H1 (cell line): ENCODE measurements at regions not wholly inside any gene's neighbourhood (a gene's known extent, or its start where the extent isn't known, plus 50 kb on each side); places are given as distances from the start of the nearest gene placed in this dataset.

Source experiments
- CBX8 ChIP-seq: fragments of 300-800, 300-1000 bp; sonication (generic); IDR thresholded peaks from 2 replicates; pipeline ENCODE4 v1.7.1; 2016; ENCODE audit warnings: low read depth, low read length, borderline replicate concordance
- FOSL1 ChIP-seq: IDR thresholded peaks from 2 replicates; pipeline ENCODE4 v1.6.1; 2011; ENCODE audit warnings: mild to moderate bottlenecking, low read depth, low read length, moderate library complexity; ENCODE audit not compliant: insufficient read depth
- HDAC2 ChIP-seq, 2 experiments: fragments of 300-600 bp in 1 of 2; sonication (generic) in 1 of 2; IDR thresholded peaks; 2 replicates each; pipeline ENCODE4 v1.6.1; 2011 to 2012; ENCODE audit warnings: low read depth in 2 of 2, low read length in 2 of 2, mild to moderate bottlenecking in 2 of 2, moderate library complexity in 2 of 2, borderline replicate concordance in 1 of 2, inconsistent platforms in 1 of 2
- NANOG ChIP-seq: IDR thresholded peaks from 2 replicates; pipeline ENCODE4 v1.6.1; 2011; ENCODE audit warnings: low read length, low read depth, mild to moderate bottlenecking, inconsistent platforms; ENCODE audit not compliant: insufficient read depth, poor library complexity, severe bottlenecking
- PHF8 ChIP-seq: fragments of 200-600 bp; sonication (generic); conservative IDR thresholded peaks from 2 replicates; pipeline ENCODE4 v1.7.1; 2012; ENCODE audit warnings: low read depth, mild to moderate bottlenecking, inconsistent platforms, low read length, moderate library complexity
- POU5F1 ChIP-seq: IDR thresholded peaks from 2 replicates; pipeline ENCODE4 v1.6.1; 2011; ENCODE audit warnings: low read depth, mild to moderate bottlenecking, low read length, moderate library complexity
- SP1 ChIP-seq: IDR thresholded peaks from 2 replicates; pipeline ENCODE4 v1.6.1; 2011; ENCODE audit warnings: low read depth, low read length
- TF ChIP-seq, protein P1 (sequence below): IDR thresholded peaks from 2 replicates; pipeline ENCODE4 v1.6.1; 2011; ENCODE audit warnings: low read length, improper control_type of control experiment

DNA sequence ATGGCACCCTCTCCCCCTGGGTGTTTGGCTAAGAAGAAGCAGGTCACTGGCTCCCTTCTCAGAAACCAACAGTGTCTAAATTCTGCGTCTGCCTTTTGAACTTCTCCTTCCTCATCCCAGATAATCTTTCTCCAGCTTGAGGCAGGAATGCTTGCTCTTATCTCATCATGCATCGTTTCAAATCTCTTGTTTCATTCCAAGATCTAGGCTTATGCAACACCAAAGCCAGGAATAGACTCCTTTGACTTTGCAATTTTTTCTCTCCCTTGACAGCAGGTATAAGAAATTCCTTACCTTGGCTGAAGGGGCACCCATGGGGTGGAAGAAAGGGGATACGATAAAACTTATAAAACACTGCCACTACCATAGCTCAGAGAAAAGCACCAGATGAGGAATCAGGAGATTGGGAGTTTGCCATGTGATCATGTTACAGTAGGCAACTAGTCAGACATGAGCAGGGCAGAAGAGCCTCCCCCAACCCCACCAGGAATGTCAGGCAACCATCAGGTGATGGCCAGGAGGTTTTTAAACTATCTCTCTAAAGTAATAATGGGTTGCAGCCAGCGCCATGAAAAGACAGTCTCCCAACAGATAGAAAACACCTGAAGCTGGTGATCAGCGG is 498.9 kb downstream of the KLF12 start (continued):
- TF ChIP-seq, protein P1, sequence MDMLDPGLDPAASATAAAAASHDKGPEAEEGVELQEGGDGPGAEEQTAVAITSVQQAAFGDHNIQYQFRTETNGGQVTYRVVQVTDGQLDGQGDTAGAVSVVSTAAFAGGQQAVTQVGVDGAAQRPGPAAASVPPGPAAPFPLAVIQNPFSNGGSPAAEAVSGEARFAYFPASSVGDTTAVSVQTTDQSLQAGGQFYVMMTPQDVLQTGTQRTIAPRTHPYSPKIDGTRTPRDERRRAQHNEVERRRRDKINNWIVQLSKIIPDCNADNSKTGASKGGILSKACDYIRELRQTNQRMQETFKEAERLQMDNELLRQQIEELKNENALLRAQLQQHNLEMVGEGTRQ = no peak
- TF ChIP-seq CBX8 (no peak), FOSL1 (no peak), POU5F1 (no peak), PHF8 (no peak), HDAC2 (IDR thresholded peaks at IDR 0.05; ENCODE audit: borderline replicate concordance in 1 of 2, low read depth in 2 of 2, low read length in 2 of 2) (no peak), NANOG (no peak), SP1 (no peak)
